ENCODE measurements at regions not wholly inside any gene's neighbourhood (a gene's known extent, or its start where the extent isn't known, plus 50 kb on each side); places are given as distances from the start of the nearest gene placed in this dataset.

- no peak for TF ChIP-seq PKNOX1 (IDR thresholded peaks at IDR 0.05)
- TF ChIP-seq FOXA1 (IDR thresholded peaks at IDR 0.05) = no peak
- TF ChIP-seq FOXM1 (IDR thresholded peaks at IDR 0.05; ENCODE audit: borderline replicate concordance) = no peak
- no peak for TF ChIP-seq ELF4 (IDR thresholded peaks at IDR 0.05)
- TF ChIP-seq SUZ12 (IDR thresholded peaks at IDR 0.05) = no peak
- no peak for TF ChIP-seq CTBP1 (IDR thresholded peaks at IDR 0.05; ENCODE audit: borderline replicate concordance)
- TF ChIP-seq FOXK2 (IDR thresholded peaks at IDR 0.05) = no peak
- no peak for TF ChIP-seq TARDBP (IDR thresholded peaks at IDR 0.05)
- TF ChIP-seq L3MBTL2 (conservative IDR thresholded peaks at IDR 0.05) = no peak
- TF ChIP-seq HDGF (IDR thresholded peaks at IDR 0.05; ENCODE audit: borderline replicate concordance) = no peak
- TF ChIP-seq SP1 (IDR thresholded peaks at IDR 0.05) = no peak
- TF ChIP-seq NFRKB (IDR thresholded peaks at IDR 0.05) = no peak
- no peak for TF ChIP-seq ARNT (IDR thresholded peaks at IDR 0.05)
- TF ChIP-seq BHLHE40 (IDR thresholded peaks at IDR 0.05; ENCODE audit: borderline replicate concordance) = no peak
These were observed 72.5 kb upstream of the AGR3 start for GRCh38 chr7:16954321-16954720.
